ENCODE measurements at regions not wholly inside any gene's neighbourhood (a gene's known extent, or its start where the extent isn't known, plus 50 kb on each side); places are given as distances from the start of the nearest gene placed in this dataset.

GRCh38 chr18:22114526-22115321 lies 54.7 kb upstream of the GATA6 start:
- FAIRE-seq, result no peak

GRCh38 chr18:22115573-22115972 lies 53.8 kb upstream of the GATA6 start:
- no peak for FAIRE-seq

Data from islet of Langerhans (tissue), 1 donor.